H1 (cell line): ENCODE measurements at regions not wholly inside any gene's neighbourhood (a gene's known extent, or its start where the extent isn't known, plus 50 kb on each side); places are given as distances from the start of the nearest gene placed in this dataset.

Experiments
- GTF2F1 ChIP-seq: IDR thresholded peaks from 2 replicates; pipeline ENCODE4 v1.6.1; 2012; ENCODE audit warnings: low read depth, low read length, improper control_type of control experiment, borderline replicate concordance
- JUN ChIP-seq: IDR thresholded peaks from 2 replicates; pipeline ENCODE4 v1.6.1; 2011; ENCODE audit warnings: low read depth, mild to moderate bottlenecking, improper control_type of control experiment, low read length
- SIN3A ChIP-seq, 2 experiments: IDR thresholded peaks in 1 of 2; conservative IDR thresholded peaks in 1 of 2; 2 replicates each; pipeline ENCODE4 v1.6.1; 2011 to 2012; ENCODE audit warnings: low read length in 2 of 2, improper control_type of control experiment in 1 of 2, low read depth in 1 of 2, mild to moderate bottlenecking in 1 of 2
- TAF1 ChIP-seq: IDR thresholded peaks from 2 replicates; pipeline ENCODE4 v1.6.1; 2011; ENCODE audit warnings: mild to moderate bottlenecking, low read depth, low read length
- ZNF274 ChIP-seq: IDR thresholded peaks from 2 replicates; pipeline ENCODE4 v1.7.0; 2012; ENCODE audit warnings: low read length, borderline replicate concordance; ENCODE audit errors: extremely low read depth

GRCh38 chr11:120034176-120034875 lies 103.6 kb downstream of the TRIM29 start (continued):
- TF ChIP-seq ZNF274 (no peak), TAF1 (no peak), GTF2F1 (no peak), JUN (no peak), SIN3A (conservative IDR thresholded peaks at IDR 0.05 in 1 of 2, IDR thresholded peaks at IDR 0.05 in 1 of 2; ENCODE audit: low read depth in 1 of 2, low read length in 2 of 2) (no peak)
